Fibroblast of skin of right quadriceps (primary cell): ENCODE measurements at regions not wholly inside any gene's neighbourhood (a gene's known extent, or its start where the extent isn't known, plus 50 kb on each side); places are given as distances from the start of the nearest gene placed in this dataset.

Experiments
- DNase-seq: peaks from one replicate; pipeline ENCODE4 v3.0.0-alpha.2; 2013

DNA sequence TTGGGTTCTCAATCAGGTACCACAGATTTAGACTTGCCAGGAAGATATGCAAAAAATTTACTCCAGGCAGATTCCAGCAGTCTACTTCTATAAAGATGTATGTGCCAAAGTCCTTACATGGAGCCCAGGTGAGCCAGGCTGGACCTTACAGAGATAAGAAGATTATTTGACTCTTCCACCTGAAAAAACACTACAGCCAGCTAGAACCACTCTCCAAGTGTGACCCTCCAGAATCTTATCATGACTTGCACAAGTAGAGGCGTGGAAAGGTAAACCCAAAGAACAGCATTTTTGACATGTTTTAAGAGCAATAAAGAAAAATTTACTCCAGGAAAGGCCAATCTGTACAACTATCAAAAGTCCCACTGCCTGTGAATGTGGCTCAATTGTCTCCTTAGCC is 146.8 kb upstream of the DPT start:
- DNase-seq: no peak

DNA sequence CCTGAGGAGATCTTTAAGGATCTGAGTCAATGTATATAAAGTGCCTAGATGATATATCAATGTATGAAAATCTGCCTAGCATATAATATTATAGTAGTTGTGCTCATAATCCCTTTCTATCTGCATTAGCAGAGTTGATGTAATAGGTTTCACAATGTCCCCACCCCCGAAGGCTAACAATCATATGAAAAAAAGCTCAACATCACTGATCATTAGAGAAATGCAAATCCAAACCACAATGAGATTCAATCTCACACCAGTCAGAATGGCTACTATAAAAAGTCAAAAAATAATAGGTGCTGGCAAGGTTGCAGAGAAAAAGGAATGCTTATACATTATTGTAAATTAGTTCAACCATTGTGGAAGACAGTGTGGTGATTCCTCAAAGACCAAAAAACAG is 147.8 kb upstream of the DPT start:
- peak; percentile 1 for DNase-seq

DNA sequence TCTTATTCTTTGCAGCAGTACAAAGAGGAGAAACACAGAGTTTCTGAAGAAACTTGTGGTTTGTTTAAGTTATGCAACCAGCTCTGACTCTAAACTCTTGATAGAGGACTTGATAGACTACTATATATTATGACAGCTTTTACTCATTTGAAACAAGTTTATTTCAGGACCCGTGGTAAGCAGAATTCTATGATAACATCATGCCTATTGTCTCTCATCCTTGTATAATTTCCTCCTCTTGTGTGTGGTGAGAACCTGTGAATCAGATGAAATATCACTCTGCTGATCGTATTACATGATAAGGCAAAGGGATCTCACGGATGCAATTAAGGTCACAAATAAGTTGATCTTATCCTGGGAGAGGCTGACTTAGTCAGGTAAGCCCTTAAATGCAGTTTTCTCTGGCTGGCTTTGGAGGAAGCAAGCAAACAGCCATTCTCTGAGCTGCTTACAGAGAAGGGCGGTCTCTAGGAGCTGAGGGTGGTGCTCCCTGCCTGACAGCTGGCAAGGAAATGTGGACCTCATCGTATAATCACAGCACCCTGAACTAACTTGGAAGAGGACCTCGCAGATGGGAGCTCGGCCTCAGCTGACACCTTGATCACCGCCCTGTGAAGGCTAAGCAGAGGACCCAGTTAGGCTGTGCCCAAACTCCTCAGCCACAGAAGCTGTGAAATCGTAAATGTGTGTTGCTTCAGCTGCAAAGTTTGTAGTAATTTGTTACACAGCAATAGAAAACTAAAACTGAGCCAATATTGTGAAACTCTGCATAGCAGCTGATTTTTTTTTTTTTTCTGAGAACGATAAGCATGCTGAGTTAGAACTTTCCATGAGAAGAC is 151.1 kb upstream of the DPT start:
- no peak for DNase-seq

DNA sequence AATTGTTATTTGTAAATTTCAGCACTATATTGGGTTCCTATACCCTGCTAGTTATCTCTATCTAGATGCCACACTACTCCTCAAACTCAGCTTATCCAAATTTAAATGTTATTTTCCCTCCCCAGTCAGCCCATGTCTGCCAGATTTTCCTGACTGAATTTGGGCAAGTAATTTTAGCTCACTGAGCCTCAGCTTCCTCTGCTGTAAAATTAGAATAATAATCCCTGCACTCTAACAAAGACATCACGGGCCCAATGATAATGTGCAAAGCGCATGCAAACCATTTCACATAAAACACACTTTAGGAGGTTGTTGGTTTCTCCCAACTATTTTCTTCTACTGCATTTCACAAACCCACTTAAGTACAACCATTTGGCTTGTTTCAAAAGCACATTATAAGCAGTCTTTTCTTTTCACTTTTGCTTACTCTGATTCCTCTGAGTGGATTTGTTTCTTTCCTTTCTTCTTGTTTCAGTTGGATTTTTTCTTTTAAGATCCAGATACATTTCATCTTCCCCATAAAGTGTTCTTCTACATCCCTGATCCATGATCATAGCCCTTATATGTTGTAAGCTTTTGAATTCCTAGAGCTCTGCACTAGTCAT is 152.8 kb upstream of the DPT start:
- DNase-seq: no peak

DNA sequence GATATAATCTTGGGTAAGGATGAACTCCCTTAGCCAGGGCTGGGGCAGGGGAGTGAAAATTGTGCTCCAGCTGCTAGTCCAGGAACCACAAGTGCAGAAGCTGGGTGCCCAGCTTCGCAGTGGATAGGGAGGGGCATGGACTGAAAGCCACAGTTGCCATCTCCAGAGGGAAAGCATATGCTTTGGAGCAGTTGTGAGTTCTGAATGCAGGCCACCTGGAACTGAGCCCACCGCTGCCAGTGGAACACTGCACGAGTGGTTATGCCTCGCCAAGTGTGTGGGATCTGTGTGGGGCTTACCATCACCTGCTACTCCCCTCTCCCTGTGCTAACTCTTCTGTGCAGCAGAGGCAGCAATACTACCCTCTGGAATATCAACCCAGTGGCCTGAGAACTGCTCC is 158.4 kb upstream of the DPT start:
- no peak for DNase-seq

DNA sequence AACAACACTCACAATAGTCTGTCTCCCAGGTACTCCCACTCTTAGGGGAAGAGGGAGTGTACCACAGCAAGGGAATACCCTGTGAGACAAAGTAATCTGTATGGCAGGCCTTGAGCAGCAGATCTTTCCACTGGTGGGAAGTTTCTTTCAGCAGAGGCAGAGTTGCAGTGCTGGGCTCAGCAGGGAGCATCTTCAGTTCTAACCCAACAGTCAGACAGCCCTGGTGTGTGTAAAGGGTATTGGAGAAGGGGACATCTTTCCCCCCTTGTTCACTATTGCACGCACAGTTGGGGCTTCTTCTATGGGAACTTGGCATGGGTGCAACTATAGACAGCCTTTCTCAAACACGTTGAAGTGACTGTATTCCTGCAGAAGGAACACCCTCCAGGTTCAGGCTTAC is 159.4 kb upstream of the DPT start:
- no peak for DNase-seq

DNA sequence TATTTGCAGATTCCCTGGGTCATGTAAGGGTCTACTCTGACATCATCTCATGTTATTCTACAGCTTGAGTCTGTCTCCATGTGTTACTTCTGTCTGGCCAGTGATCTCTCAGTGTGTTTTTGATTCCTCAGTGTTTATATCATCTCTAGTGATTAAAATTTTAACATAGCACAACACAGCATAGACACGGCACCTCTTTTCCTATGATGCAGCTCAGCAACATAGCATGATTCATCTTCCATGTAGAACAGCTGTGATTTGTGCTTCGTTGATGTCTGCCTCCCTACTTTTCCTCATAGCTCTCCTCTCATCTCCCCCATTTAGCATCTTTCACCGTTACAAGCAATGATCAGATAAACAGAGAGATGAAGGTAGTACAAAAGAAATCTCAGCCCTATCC is 163.9 kb upstream of the DPT start:
- DNase-seq: no peak

DNA sequence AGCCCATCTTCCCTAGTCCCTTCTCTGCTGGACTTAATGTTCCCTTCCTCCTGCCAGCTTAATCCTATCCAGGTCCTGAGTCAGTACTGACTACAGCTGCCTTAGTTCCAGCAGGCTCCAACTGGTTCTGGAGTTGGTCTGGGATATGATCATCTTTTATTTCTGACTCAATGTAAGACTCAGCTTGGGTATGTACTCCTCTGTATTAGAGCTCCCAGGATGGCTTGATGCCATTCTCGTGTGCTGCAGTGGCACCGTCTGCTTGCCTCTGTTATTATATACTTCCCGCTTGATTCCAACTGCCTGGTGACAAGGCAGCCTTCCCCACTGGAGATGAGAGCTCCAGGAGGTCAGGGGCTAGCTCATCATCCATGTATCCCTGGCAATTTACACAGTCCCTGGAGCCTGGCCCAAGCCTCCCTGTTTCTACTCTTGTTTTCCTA is 164.4 kb upstream of the DPT start:
- DNase-seq: no peak

DNA sequence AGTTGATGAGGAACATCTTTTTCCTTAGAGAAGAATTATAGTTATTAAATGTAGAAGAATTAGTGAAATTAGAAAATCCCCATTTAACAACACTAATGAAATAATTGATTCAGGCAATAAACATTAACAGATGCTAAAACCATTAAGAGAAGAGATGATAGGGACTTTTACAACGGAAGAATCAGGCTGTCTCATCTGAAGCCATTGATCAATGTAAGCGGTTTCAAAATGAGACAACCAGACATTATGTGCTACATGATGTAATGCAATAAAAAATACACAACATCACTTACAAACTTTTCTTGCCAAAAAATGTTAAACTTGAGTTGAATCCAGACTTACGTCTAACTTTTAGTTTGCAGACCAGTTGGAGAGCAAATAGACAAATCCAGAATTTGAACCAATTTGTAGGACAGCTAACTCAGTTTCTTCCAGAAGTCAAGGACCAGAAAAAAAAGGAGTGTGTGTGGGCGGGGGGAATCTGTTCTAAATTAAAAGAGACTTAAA is 165.4 kb upstream of the DPT start:
- no peak for DNase-seq

DNA sequence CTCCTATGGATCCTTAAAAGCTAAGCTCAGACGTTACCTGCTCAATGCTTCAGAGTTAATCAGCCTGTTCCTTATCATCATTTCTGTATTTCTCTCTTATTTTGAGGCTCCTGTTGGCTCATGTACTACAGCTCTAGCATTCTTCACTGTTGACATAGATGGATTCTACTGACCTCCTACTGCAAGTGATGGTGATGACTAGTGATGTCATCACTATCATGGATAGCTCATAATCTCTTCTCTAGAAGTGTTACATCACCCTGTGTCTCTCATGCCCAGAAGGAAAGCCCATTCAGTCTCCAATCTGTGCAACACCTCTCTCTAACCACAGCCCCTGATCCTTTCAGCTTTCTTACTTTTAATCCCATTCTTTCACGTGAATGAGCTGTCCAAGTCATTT is 168.2 kb upstream of the DPT start:
- no peak for DNase-seq

DNA sequence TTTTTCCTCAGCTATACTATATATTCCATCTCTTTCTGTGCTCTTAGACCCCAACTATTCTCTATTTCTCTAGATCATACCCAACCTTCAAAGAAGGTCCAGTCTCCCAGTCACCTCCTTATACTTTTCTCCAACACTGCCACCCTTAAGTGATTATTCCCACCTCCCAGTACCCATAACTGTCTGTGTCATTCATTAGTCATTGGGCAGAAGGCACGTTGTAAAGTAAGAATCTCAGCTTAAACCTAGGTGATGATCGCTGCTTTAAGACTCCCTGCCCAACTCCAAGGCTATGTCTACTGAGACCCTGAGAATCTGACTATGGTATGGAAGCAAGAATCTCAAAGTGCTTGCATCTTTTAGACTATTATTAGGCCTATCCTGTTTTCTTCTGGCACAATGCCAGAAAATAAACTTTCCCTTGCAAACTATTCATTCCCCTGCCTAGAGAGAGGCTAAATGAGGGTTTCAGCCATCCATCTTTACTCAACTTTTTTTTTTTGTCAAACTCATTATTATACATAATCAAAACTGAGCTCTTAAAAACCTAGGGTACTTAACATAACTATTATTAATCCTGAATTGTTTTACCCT is 174.3 kb upstream of the DPT start:
- DNase-seq: no peak

DNA sequence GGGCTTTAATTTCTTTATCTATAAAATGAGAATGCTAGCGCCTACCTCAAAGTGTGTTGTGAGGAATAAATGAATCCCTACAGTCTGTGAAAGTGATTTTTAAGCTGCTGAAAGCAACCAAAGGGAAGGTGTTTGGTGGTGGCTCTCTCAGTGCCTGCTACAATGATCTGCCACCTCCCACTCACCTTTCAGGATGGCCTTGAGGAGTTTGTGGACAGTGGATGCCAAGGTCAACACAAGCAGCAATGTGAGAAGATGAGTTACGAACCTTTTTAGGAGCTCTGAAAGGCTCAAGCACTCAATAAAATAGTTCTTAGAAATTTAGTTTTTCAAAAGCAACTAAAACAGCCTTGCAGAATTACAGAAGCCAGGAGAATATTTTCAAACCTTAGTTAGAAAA is 176.6 kb upstream of the DPT start:
- no peak for DNase-seq

DNA sequence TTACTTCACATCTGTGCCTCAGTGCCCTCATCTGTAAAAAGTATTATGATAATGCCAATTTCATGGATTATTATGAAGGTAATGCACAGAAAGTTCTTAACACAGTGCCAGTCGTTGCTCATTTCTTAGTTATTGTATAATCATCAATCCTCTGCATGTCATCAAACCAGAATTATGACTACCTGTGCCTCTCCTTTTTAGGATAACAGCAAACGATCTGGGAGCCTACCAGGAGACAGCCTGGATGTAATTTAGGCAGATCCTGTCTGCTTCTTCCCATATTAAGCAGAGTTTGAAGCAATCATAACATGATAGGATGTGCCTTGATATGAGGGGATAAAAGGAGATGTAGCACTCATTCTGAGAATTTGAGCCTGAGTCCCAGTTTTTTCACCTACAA is 177.4 kb upstream of the DPT start:
- no peak for DNase-seq

DNA sequence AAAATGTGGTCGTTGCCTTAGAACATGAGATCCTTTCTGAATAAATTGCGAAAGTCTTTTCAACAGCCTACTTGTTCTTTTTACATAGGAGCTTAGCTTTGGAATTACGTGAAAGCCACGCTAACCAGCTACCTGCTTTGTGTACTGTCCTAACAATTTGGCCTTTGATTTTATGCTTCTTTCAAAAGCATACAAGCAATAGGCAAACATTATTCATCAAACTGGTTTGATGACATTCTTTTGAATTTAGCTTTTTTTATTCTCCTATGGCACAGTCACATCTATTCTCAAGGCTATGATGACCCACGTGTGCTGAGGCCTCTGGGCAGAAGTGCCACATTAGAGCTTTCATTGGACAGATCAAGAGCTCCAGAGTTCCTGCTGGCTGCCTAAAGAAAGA is 178.0 kb upstream of the DPT start:
- no peak for DNase-seq

DNA sequence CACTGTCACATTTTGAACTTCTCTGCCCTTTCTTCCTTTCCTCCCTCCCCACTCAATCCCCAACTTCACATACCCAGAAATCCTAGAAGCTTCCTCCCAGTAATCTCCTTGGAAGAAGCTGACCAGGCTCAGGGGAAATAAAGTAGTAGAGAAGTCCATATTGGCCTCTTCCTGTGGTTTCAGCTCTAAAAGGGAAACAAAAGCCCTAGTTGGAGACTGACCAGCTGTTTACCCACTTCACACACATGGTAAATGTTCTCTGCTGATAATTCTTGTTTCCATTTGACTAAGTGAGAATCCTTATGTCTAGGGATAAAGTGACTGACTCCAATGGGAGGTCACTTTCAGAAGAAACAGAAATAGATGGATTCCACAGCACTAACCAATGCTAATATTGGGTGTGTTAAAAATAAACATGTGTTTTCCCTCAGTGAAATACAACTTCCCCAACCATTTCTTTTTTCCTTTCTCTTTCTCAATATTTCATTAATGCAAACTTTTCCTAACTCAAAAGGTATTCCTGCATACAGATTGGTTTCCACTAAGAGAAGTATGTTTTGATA is 178.9 kb upstream of the DPT start:
- DNase-seq: no peak

DNA sequence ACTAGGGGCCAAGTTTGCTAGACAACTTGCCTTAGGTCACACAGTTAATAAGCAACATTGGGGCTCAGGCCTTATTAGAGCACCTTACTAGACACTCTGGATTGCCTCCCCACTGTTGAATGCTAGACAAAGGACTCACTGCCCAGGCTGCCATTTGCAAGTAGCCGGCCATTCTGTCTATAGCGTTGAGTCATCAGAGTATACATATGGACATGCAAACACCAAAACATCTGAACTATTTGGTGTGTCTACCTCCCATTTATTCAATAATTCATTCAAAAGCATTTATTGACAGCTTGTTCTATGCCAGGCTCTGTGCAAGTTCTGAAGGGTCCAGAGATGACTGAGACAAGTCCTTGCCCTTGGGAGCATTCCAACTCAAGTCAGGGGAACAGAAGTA is 181.4 kb upstream of the DPT start:
- no peak for DNase-seq

DNA sequence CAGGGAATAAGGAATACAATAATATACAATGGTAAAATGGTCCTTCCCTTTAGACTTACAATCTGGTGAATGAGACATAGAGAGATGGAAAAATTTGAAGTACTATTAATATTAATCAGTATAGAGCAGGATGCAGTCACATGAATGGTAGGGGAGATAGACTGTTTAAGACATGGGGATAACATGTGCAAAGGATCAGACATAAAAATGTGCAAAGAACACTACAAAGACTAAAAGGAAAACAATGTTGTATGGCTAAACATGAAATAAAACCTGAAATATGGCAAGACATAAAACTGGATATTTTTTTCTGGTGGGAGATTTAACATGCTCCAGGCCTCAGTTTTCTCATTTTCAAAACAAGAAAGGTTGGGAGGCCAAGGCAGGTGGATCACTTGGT is 182.4 kb upstream of the DPT start:
- DNase-seq: no peak

DNA sequence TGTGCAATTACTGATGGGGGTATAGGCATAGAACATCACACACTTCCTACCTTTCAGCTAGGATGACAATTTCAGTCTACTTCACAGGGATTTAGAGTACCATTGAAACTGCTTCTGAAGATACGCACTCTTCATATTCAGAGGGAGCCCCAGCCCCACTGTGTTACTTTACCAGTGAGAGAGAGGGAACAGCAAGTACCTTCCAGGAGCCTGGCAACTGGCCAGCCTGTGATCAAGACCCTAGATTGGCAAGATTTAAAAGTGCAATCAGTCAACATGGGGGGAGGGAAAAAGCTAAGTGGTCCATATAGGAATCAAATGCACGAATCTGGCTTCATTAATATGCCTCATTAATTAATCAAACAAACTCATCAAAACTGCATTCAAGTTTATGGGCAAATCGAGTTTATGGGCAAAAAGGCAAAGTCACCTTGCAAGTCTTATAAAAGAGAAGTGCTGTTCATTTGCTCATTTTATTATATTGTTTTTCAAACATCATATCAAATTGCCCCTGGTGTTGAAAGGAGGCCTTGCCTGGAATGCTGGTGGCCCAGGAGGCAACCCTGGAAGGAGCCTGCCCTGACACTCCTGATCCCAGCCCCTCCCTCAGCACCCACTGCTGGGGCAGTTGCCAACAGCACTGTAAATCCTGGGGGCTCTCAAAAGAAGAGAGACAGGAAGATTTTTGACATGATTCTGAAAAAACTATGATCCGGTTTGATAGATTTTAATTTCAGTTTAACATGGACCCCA is 184.9 kb upstream of the DPT start:
- DNase-seq: no peak

DNA sequence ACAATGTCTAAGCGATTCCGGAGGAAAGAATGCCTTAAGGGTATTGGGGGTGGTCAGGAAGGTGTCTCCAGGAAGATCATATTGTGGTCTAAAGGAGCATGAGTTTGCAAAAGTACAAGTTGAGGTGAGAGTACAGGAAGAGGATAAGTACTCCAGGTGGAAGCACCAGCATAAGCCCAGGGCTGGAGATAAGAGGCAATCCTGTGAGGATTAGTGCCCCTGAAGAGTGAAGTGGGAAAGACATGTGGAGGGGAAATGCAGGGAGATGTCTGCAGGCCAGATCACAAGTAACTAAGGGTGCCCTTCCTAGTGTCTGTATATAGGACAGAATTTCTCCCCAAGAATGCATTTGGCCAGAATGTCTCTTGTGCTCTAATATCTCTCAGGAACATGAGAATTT is 188.3 kb upstream of the DPT start:
- no peak for DNase-seq

DNA sequence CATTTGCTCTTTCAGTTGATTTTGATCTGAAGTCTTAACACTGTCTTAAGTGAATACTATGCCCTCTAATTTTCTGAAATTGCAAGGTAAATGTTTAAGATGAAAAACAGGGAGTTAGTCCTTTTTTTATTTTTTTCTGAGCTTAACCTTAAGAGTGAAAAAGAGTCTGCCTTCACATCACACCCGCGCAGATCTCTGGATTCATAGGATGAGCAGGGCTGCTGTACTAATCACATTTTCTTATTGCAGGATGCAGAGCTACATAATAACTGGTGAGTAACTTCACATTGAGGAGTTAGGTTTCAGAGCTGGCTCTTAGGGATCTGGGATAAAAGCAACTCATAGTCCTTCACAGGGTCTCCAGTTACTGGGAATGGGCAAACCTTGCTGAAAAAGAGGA is 188.7 kb upstream of the ATP1B1 start:
- no peak for DNase-seq

DNA sequence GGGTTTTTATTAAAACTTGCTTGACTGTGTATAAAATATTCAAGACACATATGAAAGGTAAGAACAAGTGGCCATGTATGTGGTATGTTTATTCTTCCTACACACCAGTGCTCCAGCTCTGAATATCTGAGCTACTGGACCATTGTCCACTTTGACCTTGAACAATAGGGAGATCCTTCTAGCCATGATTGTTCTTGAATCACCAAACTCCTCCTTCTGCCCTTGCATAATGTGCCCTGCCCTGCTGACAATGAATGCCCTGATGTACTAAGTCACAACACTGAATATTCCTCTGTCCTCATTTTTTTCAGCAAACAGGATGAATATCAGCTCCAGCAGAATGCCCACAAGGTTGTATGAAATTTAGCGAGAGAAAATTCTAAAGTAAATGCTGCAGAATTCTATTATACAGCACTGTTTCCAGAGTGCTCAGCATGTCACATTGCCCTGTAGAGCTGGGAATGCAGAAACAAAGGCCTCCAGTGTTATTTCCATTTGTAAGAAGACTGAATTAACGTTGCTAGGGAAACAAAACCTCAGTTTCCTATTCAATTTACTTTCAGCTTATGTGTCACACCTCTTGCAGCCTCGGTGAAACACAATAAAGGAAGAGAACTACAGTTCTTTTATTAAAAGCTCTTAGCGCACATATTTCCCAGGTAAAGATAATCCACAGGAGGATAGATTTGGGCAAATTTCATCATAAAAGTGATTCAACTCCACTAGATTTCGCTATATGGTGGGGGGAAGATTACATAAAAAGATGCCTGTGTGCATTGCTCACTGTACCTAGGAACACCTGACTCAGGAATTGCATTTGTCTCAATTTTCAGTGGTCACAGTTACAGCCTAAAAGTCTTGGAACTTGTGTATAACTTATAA is 187.4 kb upstream of the ATP1B1 start:
- no peak for DNase-seq

DNA sequence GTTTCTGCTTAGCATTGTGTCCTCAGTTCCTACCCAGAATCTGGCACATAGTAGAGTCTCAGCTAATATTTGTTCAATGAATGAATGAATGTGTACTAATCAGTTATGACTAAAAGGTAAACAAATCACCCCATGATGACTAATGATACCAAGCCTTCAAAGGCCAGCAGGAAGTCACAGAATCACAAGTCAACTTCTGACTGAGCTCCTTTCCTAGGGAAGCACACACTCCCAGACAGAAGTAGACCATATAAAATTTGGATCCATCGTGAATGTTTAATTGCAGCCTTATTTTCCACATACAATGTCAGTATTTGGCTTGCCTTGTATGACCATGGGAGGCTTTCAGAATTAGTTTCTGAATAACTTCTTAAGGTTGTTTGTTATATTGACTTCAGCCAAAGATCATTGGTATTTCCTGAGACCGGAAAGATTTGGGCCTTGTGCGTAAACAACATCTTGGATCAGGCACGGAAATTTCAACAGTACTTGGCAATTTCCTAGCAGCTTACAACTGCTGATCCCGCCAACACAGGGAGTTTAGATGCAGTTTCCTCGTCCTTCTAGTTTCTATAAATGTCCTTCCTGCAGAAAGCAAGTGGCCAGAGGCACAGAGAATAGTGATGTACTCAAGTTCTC is 185.9 kb upstream of the ATP1B1 start:
- no peak for DNase-seq
